Suppressor macrophage treated with lipopolysaccharide for 1 hour (primary cell): ENCODE measurements at regions not wholly inside any gene's neighbourhood (a gene's known extent, or its start where the extent isn't known, plus 50 kb on each side); places are given as distances from the start of the nearest gene placed in this dataset.
"Not testable (repeated sequence)": the region's sequence is repeated elsewhere in the genome, so short reads cannot be mapped to it uniquely, and the experiment has no call there.

Source experiments
- DNase-seq, 3 donors: peaks; one replicate each; pipeline ENCODE4 v3.0.0-alpha.2; 2020 to 2022

DNA sequence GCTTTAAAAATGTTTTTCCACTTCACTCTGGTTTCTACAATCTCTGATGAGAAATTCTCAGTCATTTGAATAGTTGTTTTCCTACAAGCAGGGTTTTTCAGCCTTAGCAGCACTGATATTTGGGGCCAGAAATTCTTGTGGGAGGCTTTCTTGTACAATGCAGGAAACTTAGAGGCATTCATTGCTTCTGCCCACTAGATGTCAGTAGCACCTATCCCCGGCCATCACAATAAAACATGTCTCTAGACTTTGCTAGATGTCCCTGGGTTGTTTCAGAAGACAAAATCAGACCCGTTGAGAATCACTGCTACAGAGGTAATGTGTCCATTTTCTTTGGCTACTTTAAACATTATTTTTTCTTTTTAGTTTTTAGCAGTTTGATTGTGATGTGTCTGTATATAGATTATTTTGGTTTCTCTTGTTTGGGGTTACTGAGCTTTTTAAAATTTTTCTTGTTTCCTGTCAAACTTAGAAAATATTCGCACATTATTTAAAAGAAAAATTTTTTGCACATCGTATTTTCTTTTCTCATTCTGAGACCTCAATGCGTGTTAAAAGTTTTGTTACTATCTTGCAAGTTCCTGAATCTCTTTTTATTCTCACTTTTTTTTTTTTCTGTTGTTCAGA, 60.8 kb upstream of the CCDC179 start:
- peak in 2 of 3 donors; percentile 25 to 33 for DNase-seq

DNA sequence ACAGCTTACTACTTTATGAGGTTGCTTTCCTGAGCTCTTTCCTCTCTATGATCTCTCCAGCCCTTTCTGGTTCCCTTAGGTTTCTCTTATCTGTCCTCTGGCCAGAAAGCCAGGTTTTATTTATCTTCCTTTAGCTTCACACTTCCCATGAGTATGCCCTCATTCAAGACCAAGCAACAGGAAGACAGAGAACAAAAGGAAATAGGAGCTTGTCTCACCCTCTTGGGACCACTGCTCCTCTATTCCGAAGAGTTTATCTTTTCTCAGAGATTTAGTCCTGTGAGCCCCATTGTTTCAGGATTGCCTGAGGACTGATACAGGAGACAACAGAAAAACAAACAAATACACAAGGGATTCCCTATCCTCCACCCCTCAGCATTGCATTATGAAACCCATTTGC, 62.4 kb upstream of the CCDC179 start:
- no peak for DNase-seq

DNA sequence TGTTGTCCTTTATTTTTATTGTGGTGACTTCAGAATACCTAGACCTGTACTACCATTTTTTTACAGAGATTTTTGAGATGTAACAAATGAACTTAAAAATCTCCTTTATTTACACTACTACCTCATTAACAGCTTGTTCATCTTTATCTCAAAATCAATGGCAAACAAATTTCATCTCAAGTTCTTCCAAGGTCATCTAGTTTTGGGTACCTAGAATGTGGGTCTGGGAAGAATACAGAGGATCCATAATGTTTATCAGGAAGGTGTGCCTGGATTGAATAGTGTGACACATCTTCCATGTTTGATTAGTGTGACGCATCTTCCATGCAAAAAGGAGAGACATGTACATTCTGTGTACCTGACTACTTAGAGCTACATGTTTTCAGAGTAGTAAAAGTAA, 63.3 kb upstream of the CCDC179 start:
- no peak for DNase-seq

DNA sequence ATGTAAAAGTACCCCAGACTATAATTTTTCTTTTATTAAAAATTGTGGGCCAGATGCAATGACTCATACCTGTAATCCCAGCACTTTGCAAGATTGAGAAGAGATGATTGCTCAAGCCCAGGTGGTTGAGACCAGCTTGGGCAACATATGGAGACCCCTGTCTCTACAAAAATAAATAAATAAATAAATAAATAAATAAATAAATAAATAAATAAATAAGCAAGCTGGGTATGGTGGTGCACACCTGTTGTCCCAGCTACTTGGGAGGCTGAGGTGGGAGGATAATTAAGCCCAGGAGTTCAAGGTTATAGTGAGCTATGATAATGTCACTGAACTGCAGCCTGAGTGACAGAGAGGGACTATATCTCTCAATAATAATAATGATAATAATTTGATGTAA, 66.1 kb upstream of the CCDC179 start:
- no peak for DNase-seq

- no peak for DNase-seq
Observed at GRCh38 chr11:22927793-22928192, 67.5 kb upstream of the CCDC179 start.

- DNase-seq, result no peak
Observed at GRCh38 chr11:22928207-22928917, 68.1 kb upstream of the CCDC179 start.

- no peak for DNase-seq
Observed at GRCh38 chr11:22930816-22931594, 70.7 kb upstream of the CCDC179 start.

DNA sequence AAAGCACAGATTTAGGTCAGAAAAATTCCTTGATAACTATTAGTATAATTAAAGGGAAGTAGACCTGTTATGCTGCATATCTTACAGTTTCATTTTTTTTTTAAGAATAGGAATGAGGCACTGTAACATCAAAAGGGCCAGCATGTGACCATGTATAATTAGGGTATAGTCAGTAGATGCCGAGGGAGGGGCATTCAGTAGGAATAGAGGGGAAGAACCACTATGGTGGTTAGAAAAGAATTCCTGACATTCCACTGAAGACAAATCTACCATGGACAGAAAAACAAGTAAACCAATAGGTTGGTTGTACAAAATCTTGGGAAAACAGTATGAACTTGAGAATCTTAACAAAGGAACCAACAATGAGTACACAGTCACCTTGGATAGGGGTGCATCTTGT, 78.4 kb upstream of the CCDC179 start:
- no peak for DNase-seq

GRCh38 chr11:22941544-22941943, 81.3 kb upstream of the CCDC179 start:
- DNase-seq, result not testable (repeated sequence)

- no peak for DNase-seq
Observed at GRCh38 chr11:22957786-22958185, 97.5 kb upstream of the CCDC179 start.

- no peak for DNase-seq
Observed at GRCh38 chr11:22974251-22974650, 114.0 kb upstream of the CCDC179 start.

GRCh38 chr11:22976146-22976545, 115.9 kb upstream of the CCDC179 start:
- peak; percentile 65 to 74 (median 70) for DNase-seq

DNA sequence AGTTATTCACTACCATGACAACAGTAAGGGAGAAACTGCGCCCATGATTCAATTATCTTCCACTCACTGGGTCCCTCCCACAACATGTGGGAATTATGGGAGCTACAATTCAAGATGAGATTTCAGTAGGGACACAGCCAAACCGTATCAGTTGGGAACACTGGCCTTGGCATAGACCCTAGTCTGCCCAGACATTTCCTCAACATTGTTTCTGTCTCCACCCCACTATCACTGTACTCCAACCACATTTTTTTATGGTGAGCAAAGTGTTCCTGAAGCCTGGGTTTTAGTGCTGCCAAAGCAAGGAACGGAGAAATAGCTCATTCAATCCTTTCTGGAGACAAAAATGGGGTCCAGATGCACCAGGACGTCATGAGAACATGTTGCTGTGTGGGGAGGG, 122.6 kb upstream of the CCDC179 start:
- DNase-seq, result no peak

GRCh38 chr11:22984045-22984444, 123.8 kb upstream of the CCDC179 start:
- no peak for DNase-seq

GRCh38 chr11:22989371-22989770, 129.1 kb upstream of the CCDC179 start:
- DNase-seq, result no peak

DNA sequence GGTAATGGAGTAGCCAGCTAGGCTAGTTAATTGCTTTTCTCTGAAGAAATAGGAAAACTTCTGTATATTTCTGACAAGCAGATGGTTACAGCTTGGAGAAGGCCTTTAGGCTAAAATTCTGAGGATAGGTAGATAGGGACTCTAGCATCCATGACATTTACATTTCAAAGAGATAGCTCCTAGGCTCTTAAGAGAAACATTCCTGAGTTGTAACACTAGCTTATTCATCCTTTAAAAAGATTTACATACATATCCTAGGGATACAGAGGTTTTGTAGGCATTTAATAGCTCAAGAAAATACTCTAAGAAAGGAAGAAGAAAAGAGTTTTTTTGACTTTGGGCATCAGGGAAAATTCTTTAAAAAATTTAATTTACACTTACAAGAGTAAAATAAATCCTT, 130.9 kb upstream of the CCDC179 start:
- DNase-seq, result no peak

DNA sequence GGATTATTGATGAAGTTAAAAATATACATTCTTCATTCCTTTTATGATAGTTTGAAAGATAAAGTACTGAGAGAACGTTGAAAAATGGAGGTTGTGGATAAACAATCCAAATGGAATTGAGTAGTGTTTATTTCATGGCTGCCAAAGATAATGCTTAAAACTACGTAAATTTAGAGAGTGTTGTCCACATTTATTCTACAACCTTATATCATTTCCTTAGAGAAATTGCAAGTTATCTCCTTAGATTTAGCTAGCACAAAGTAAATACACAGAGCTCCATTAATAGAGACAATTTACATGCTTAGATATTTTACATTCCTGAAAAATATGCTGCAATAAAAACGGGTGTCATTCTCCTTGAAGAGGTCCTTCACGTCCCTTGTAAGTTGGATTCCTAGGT, 146.5 kb upstream of the CCDC179 start:
- DNase-seq, result no peak

GRCh38 chr11:23010790-23011335, 150.6 kb upstream of the CCDC179 start:
- DNase-seq, result no peak

DNA sequence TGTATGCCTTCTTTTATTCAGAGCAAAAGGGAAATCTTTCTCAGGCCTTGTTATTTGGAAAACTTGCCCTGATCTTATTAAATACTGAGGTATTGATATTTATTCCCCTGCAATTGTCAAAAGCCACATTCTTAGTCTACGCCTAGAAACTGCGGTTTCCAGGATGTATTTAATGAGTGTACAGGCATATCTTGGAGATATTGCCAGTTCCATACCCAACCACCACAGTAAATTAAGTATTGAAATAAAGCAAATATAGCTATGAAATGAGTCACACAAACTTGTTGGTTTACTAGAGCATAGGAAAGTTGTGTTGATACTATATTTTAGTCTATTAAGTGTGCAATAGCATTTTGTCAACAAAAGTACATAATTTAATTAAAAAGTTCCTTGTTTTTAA, 152.7 kb upstream of the CCDC179 start:
- no peak for DNase-seq

DNA sequence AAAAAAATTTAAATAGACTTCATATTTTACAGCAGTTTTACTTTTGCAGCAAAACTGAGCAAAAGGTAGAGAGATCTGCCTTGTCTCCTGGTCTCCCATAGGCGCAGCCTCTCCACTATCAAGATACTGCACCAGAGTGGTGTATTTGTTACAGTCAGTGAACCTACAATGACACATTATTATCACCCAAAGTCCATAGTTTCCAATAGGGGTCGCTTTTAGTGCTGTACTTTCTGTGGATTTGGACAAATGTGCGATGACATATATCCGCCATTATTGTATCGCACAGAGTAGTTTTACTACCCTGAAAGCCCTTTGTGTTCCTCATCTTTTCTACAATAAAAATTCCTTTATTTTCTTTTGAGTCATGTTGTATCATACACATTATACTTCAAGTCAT, 153.2 kb upstream of the CCDC179 start:
- DNase-seq, result no peak

GRCh38 chr11:23021287-23021863, 161.1 kb upstream of the CCDC179 start:
- DNase-seq, result peak in 2 of 3 donors; percentile 12 to 31

DNA sequence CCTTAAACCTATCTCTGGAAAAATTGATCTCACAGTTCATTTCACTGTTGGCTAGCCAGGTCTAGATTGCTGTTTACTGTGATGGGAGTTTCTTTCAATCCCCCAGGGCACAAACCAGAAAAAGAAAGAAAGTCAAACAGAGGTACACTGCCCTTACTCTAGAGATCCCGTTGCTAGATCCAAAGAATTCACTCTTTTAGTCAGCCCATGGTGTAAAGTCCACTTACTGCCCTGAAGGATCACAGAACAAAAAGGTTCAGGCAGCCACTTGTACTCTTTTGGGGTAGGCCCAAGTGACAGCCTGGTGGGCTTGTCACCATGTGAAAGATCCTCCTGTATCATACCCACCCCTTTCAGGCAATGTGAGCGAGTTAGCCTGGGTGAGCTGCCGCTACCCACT, 162.6 kb upstream of the CCDC179 start:
- DNase-seq, result no peak

DNA sequence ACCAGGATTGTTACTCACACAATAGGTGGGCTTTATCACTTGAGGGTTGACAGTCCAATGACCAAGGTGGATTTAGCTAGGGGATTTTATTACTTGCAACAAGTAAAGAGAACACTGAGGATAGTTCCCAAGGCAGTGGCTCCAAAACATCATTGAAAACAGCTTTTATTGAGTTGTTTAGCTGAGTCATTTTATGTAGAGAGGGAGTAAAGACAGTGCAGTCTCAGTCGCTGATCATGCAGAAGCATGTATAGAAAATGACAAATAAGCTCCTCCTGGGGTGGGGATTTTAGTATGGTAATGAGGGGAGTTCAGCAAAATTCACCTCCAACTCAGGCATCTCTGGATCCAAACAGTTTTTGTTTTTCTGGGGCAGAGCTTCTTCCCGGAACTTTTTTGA, 163.0 kb upstream of the CCDC179 start:
- DNase-seq, result no peak
